OCI-LY3 (cell line): ENCODE measurements at regions not wholly inside any gene's neighbourhood (a gene's known extent, or its start where the extent isn't known, plus 50 kb on each side); places are given as distances from the start of the nearest gene placed in this dataset.

Experiments used
- CTCF ChIP-seq: fragments of 200-600, 300-600 bp; sonication (generic); IDR thresholded peaks from 2 replicates; pipeline ENCODE4 v1.5.1; 2014; ENCODE audit warnings: antibody characterized with exemption, low read length, low read depth
- EZH2phosphoT487 ChIP-seq: fragments of 200-600 bp; shearing (Covaris generic); IDR thresholded peaks from 2 replicates; pipeline ENCODE4 v1.6.1; 2018; ENCODE audit warnings: antibody characterized with exemption, mixed run types, low read depth

- TF ChIP-seq CTCF (no peak), EZH2phosphoT487 (no peak)
These were observed 65.7 kb upstream of the CHMP2B start for GRCh38 chr3:87161417-87161816.
